K562 (cell line): ENCODE measurements at regions not wholly inside any gene's neighbourhood (a gene's known extent, or its start where the extent isn't known, plus 50 kb on each side); places are given as distances from the start of the nearest gene placed in this dataset.

ENCODE experiments used
- ATAC-seq: fragments of 200-7000 bp; cut with Tn5 transposase; 3 replicates; pipeline ENCODE4 v1.9.1; 2020; ENCODE audit warnings: moderate library complexity
- BruUV-seq: library from RNA; stranded (reverse); fragments of 400-500 nt; replicated peaks from 2 replicates; lab custom pipeline; 2021; lab: Mats Ljungman, UMichigan
- CTCF ChIA-PET: fragments of 300-600 bp; formaldehyde crosslinking; extraction: SDS; loops from one replicate; lab custom pipeline; 2021; ENCODE audit warnings: low intra/inter-chr PET ratio; lab: Yijun Ruan, JAX
- POLR2A ChIA-PET: fragments of 300-600, 350-650 bp; sonication (Branson Sonifier 250); formaldehyde crosslinking; extraction: SDS; loops from one replicate; lab custom pipeline; 2021; ENCODE audit warnings: antibody characterized with exemption, inconsistent platforms; lab: Yijun Ruan, JAX
- DNase-seq, 4 experiments: peaks; one replicate each; pipeline versions ENCODE4 v3.0.0 to v3.0.0-alpha.2; 2011 to 2018; ENCODE audit warnings: low spot score in 3 of 4, mixed read lengths in 3 of 4; ENCODE audit errors: extremely low read depth in 1 of 4
- FAIRE-seq: peaks from 2 replicates; lab custom pipeline; 2011; peaks lifted over from hg19 to GRCh38; lab: Jason Lieb, UNC
- H2AFZ ChIP-seq: 2 replicates; pipeline ENCODE4 v1.6.0; 2011; ENCODE audit warnings: low read depth, low read length, control low read depth, inconsistent platforms
- H3K27ac ChIP-seq: fragments of 200-600 bp; 3 replicates; pipeline ENCODE4 v1.8.0; 2011; ENCODE audit warnings: low read depth, mild to moderate bottlenecking, control low read depth, inconsistent platforms, low read length, moderate library complexity, mixed read lengths; ENCODE audit errors: extremely low read depth
- H3K27me3 ChIP-seq, 2 experiments: fragments of 300-600 bp in 1 of 2; 2 replicates in 1 of 2; 3 replicates in 1 of 2; pipeline versions ENCODE4 v1.6.0 to v1.8.0; 2011; ENCODE audit warnings: inconsistent platforms in 2 of 2, low read length in 2 of 2, mild to moderate bottlenecking in 1 of 2, mixed read lengths in 1 of 2, moderate library complexity in 1 of 2; ENCODE audit not compliant: control insufficient read depth in 2 of 2, insufficient read depth in 2 of 2
- H3K36me3 ChIP-seq: fragments of 300-600 bp; 3 replicates; pipeline ENCODE4 v1.8.0; 2011; ENCODE audit warnings: mild to moderate bottlenecking, low read length, inconsistent platforms; ENCODE audit not compliant: control insufficient read depth, insufficient read depth
- H3K4me1 ChIP-seq, 2 experiments: fragments of 200-600 bp in 1 of 2; replicated peaks in 1 of 2; 2 replicates in 1 of 2; 3 replicates in 1 of 2; pipeline versions ENCODE4 v1.5.1 to v1.8.0; 2011; ENCODE audit warnings: inconsistent platforms in 2 of 2, low read length in 2 of 2, mild to moderate bottlenecking in 1 of 2, mixed read lengths in 1 of 2, moderate library complexity in 1 of 2; ENCODE audit not compliant: control insufficient read depth in 2 of 2, insufficient read depth in 2 of 2
- H3K4me2 ChIP-seq: 2 replicates; pipeline ENCODE4 v1.6.1; 2011; ENCODE audit warnings: low read length, control low read depth, inconsistent platforms, mixed read lengths; ENCODE audit not compliant: insufficient read depth
- H3K4me3 ChIP-seq: fragments of 200-600 bp; sonication (generic), shearing (Covaris generic); 2 replicates; pipeline ENCODE4 v1.5.1; 2016; ENCODE audit warnings: control low read depth, inconsistent platforms
- H3K79me2 ChIP-seq: fragments of 200-600 bp; 3 replicates; pipeline ENCODE4 v1.8.0; 2011; ENCODE audit warnings: low read length, inconsistent platforms; ENCODE audit not compliant: control insufficient read depth, insufficient read depth
- H3K9ac ChIP-seq, 2 experiments: 2 replicates each; pipeline versions ENCODE4 v1.6.0 to v1.6.1; 2011; ENCODE audit warnings: low read depth in 2 of 2, low read length in 2 of 2, control low read depth in 1 of 2, inconsistent platforms in 1 of 2, mild to moderate bottlenecking in 1 of 2, mixed read lengths in 1 of 2; ENCODE audit not compliant: insufficient read depth in 1 of 2
- H3K9me1 ChIP-seq: one replicate; pipeline ENCODE4 v1.6.0; 2011; ENCODE audit warnings: inconsistent platforms, mild to moderate bottlenecking, low read length, moderate library complexity; ENCODE audit not compliant: control insufficient read depth, insufficient read depth
- H3K9me3 ChIP-seq: replicated peaks from 2 replicates; pipeline ENCODE4 v1.5.1; 2011; ENCODE audit warnings: low read depth, low read length, inconsistent platforms; ENCODE audit not compliant: control insufficient read depth, insufficient read depth
- H4K20me1 ChIP-seq: replicated peaks from 2 replicates; pipeline ENCODE4 v1.6.1; 2011; ENCODE audit warnings: low read length, inconsistent platforms, mixed read lengths; ENCODE audit not compliant: control insufficient read depth, insufficient read depth
- CHAMP1 ChIP-seq: fragments of 450-650 bp; IDR thresholded peaks from 2 replicates; pipeline ENCODE4 v1.6.1; 2016; ENCODE audit warnings: mild to moderate bottlenecking
- GATAD2A ChIP-seq: fragments of 450-650 bp; IDR thresholded peaks from 2 replicates; pipeline ENCODE4 v1.6.1; 2017
- POLR2H ChIP-seq: IDR thresholded peaks from 2 replicates; pipeline ENCODE4 v1.6.1; 2016; ENCODE audit warnings: missing genetic modification characterization, low read depth, mild to moderate bottlenecking, control low read depth, missing compliant biosample characterization, moderate library complexity
- SMARCE1 ChIP-seq: fragments of 450-650 bp; IDR thresholded peaks from 2 replicates; pipeline ENCODE4 v1.7.1; 2016; ENCODE audit warnings: mild to moderate bottlenecking
- SRF ChIP-seq, 2 experiments: fragments of 250-450, 450-650 bp in 1 of 2; sonication (Bioruptor Pico) in 1 of 2; sonication (generic) in 1 of 2; formaldehyde crosslinking; IDR thresholded peaks; 2 replicates each; pipeline versions ENCODE4 v1.5.0 to v1.5.1; 2020 to 2022; ENCODE audit warnings: mild to moderate bottlenecking in 1 of 2, missing genetic modification reagents in 1 of 2
- STAT5A ChIP-seq: IDR thresholded peaks from 2 replicates; pipeline ENCODE4 v1.6.1; 2012; ENCODE audit warnings: low read length, inconsistent platforms, borderline replicate concordance
- THAP7 ChIP-seq: fragments of 250-450 bp; sonication (Bioruptor Pico); IDR thresholded peaks from 2 replicates; pipeline ENCODE4 v1.5.0; 2021
- USF2 ChIP-seq: sonication (generic); formaldehyde crosslinking; IDR thresholded peaks from 2 replicates; pipeline ENCODE4 v1.5.0; 2020; ENCODE audit warnings: missing genetic modification reagents
- ZNF232 ChIP-seq: sonication (generic); formaldehyde crosslinking; IDR thresholded peaks from 2 replicates; pipeline ENCODE4 v1.8.0; 2022; ENCODE audit warnings: mild to moderate bottlenecking, missing genetic modification reagents
- ZNF655 ChIP-seq: fragments of 250-450 bp; sonication (Bioruptor Pico); IDR thresholded peaks from 2 replicates; pipeline ENCODE4 v1.5.0; 2021
- WGBS: fragments of 100-300 bp; shearing (Covaris generic); methylation state at CpG from one replicate; pipeline ENCODE4 v1.1.6; 2016; ENCODE audit warnings: low coverage, mixed read lengths; ENCODE audit not compliant: insufficient coverage; ENCODE audit errors: missing lambda C conversion rate; 5-methylcytosine and 5-hydroxymethylcytosine counted together
- in situ Hi-C: fragments of 300-500 bp; cut with MboI; formaldehyde crosslinking; loops from 4 replicates; pipeline ENCODE4 v1.15.0; 2018; ENCODE audit warnings: inconsistent platforms, mixed read lengths
- intact Hi-C: fragments of 100-400 bp; cut with micrococcal nuclease; formaldehyde crosslinking; loops from 2 replicates; pipeline ENCODE4 v1.14.2; 2022

GRCh38 chr18:28485210-28485801 is 308.4 kb upstream of the CDH2 start (continued):
- TF ChIP-seq THAP7, result no peak
- TF ChIP-seq POLR2H (tag), result no peak
- TF ChIP-seq SMARCE1, result no peak
- no peak for TF ChIP-seq CHAMP1
- no peak for TF ChIP-seq ZNF232 (CRISPR knock-in tag)
- no peak for TF ChIP-seq USF2 (CRISPR knock-in tag)

GRCh38 chr18:28478531-28478930 is 301.6 kb upstream of the CDH2 start:
- 0% methylated on average over 1 of the region's 1 CpG for WGBS

More at GRCh38 chr18:28478531-28478930, 301.6 kb upstream of the CDH2 start:
- no peaks in the 10 kb centered on the region for H3K9me3 ChIP-seq
- H3K36me3 ChIP-seq, result no peaks in the 10 kb centered on the region
- ChIA-PET POLR2A (no interaction called here), CTCF (no interaction called here)
- intact Hi-C loops, result no loop called here
- no peak for FAIRE-seq
- no peak overlapping the region for H3K4me2 ChIP-seq
- no peaks in the 10 kb centered on the region for H3K27me3 ChIP-seq
- H3K9me1 ChIP-seq, result no peaks in the 10 kb centered on the region
- no peak overlapping the region for H3K9ac ChIP-seq
- H3K4me1 ChIP-seq, result no peaks in the 10 kb centered on the region
- no TSS peak for BruUV-seq
- no peak overlapping the region for H3K27ac ChIP-seq
- no peaks in the 10 kb centered on the region for H4K20me1 ChIP-seq
- no peak overlapping the region for H3K4me3 ChIP-seq
- no peaks in the 10 kb centered on the region for H3K79me2 ChIP-seq
- no peak overlapping the region for H2AFZ ChIP-seq
- no peak for DNase-seq
- ATAC-seq, result no peak
- in situ Hi-C loops, result no loop called here
- no peak for TF ChIP-seq GATAD2A
- no peak for TF ChIP-seq SRF (CRISPR knock-in tag; IDR thresholded peaks at IDR 0.05)
- no peak for TF ChIP-seq STAT5A
- TF ChIP-seq ZNF655 (CRISPR knock-in tag), result no peak
- TF ChIP-seq, all 486 proteins: peak for 0
